Stimulated activated CD8-positive, alpha-beta memory T cell treated with anti-CD3 and anti-CD28 coated beads, Interleukin-12 subunit alpha, Interleukin-12 subunit beta, amount 100 ng/mL, for 1 hour (primary cell): ENCODE measurements at regions not wholly inside any gene's neighbourhood (a gene's known extent, or its start where the extent isn't known, plus 50 kb on each side); places are given as distances from the start of the nearest gene placed in this dataset.

Source experiments
- DNase-seq: peaks from one replicate; pipeline ENCODE4 v3.0.0-alpha.2; 2020; ENCODE audit warnings: low read depth

GRCh38 chr5:174159327-174160114 is 114.0 kb downstream of the NSG2 start:
- no peak for DNase-seq

DNA sequence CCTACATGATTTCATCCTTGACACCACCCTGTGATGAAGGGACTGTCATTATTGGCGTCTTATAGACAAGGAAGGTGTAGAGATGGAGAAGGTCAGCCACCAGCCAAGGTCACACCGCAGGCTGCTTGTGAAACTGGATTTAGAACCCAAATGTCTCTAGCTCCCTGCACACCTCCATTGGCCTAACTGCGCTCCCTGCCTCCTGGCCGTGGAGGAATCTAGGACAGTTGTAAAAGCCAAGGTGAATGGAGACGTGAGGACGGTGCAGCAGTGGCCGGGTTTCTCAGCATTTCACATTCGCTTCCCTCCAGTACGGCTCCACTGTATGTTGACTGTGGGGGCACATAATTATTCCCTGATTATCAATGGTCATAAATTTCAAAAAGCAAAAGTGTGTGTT is 119.9 kb downstream of the NSG2 start:
- DNase-seq = no peak

GRCh38 chr5:174166231-174167079 is 120.9 kb downstream of the NSG2 start:
- DNase-seq = no peak

- no peak for DNase-seq
These were observed 121.8 kb downstream of the NSG2 start for GRCh38 chr5:174167080-174167910.

DNA sequence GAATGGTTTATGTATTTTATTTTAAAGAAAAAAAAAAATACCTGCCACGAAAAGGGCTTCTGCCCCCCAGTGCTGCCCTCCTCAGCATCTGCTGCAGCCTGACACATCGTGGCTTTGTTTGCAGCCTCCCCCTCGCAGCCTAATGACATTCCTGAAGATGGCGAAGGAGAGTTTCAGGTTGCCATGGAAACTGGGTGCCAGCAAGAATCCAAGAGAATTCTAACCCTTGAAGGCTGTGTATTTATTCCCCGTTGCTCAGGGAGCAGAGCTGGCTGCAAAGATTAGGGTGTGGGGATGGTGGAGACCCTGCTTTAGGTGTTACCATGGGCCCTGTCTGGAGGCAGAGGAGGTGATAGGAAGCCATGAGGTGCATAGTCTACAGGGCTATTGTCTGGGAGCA is 126.6 kb downstream of the NSG2 start:
- DNase-seq = no peak

- no peak for DNase-seq
These were observed 127.1 kb downstream of the NSG2 start for GRCh38 chr5:174172566-174172965.

DNA sequence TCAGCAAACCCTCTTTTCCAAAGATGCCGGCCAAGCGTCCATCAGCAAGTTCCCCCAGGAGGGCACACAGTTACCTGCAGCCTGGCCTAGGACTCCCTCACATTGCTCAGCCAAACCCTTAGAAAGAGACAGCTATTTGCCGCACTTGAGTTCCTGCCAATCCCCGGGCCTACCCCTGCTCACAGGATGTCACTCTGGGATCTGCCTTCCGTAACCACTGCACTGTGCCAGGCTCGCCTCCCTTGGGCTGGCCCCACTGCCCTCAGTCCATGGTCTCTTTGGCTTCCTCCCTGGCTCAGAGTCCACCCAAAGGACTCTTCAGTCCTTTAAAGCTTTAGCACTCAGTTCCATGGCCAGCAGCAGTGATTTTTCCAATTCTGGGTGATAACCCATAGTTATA is 128.3 kb downstream of the NSG2 start:
- no peak for DNase-seq

DNA sequence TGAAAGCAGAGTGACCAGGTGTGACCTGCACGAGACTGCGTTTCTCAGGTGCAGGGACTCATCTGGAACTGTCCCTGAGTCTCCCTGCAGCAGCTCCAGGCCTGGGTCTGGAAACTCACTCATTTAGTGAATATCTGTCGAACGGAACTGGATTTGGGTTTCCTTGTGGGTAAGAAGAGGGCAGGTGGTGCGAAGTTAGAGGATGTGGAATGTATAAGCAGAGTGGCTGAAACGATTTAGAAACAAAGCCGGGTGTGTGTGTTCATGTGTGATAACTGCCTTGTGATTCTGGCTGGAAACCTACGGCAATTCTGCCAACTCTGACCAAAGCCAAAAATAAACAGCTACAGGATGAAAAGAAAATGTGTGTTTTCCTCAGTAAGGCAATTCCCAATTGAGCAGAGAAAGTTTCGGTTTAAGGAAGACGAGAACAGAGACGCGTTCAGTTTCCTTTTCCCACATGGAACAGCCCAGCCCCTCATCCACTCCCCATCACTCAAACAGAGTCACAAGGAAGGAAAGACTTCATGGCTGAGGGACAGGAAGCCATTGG is 130.3 kb downstream of the NSG2 start:
- DNase-seq = no peak

- no peak for DNase-seq
These were observed 131.0 kb downstream of the NSG2 start for GRCh38 chr5:174176511-174176910.

DNA sequence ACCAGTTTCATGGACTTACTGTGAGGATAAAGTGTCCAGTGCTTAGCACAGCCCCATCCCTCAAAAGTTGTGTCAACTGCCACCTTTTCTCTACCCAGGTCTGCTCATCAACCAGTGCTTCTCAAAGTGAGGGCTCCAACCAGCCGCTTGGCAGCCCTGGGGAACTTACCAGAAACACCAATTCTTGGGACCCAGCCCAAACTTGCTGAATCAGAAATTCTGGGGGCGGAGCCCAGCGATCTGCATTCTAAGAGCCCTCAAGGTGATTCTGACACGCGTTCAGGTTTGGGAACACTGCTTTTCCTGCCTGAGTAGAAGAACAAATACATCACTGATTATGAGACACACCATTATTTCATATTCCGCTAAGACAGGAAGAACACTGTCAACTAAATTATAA is 132.0 kb downstream of the NSG2 start:
- DNase-seq = no peak

GRCh38 chr5:174177976-174178605 is 132.6 kb downstream of the NSG2 start:
- DNase-seq = no peak

- no peak for DNase-seq
These were observed 135.1 kb downstream of the NSG2 start for GRCh38 chr5:174180639-174181038.

- DNase-seq = no peak
These were observed 136.6 kb downstream of the NSG2 start for GRCh38 chr5:174182111-174182510.

GRCh38 chr5:174183701-174184100 is 138.2 kb downstream of the NSG2 start:
- no peak for DNase-seq

DNA sequence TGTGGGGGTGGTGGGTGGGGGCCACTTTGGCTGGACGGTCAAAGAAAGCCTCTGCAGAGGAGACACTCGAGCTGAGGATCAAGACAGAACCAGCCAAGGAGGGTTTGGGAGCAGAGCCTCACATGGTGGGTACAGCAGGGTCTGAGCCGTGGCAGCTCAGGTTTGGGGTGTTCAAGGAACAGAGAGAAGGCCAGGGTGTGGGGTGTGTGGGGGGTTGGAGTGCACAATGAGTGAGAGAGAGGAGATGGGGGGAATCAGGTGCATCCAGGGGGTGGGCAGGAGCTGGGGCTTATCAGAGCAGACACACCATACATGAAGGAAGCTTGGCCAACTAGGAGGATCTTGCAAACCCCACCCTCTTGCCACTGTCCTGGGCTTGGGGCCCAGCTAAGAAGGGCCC is 140.0 kb downstream of the NSG2 start:
- DNase-seq = no peak

- DNase-seq = no peak
These were observed 140.7 kb downstream of the NSG2 start for GRCh38 chr5:174186096-174186695.

DNA sequence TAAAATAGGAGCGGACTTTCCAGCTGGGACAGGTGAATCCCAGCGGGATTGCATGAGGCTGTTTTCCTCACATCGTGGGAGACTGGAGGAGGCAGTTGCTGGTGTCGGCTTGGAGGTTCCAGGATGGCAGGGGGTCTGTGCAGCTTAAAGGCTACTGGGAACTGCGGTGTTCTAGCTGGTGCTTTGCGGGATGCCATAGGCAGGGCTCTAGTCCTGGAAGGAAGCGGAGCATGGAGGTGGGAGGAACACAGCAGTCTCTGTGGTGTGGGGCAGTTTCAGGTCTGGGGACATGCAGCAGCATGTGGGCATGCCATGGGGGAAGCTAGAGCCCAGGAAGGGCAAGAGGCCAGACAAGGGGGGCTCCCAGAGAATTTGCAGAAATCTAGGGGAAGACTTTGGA is 141.5 kb downstream of the NSG2 start:
- no peak for DNase-seq

- no peak for DNase-seq
These were observed 142.0 kb downstream of the NSG2 start for GRCh38 chr5:174187481-174187880.

- no peak for DNase-seq
These were observed 142.8 kb downstream of the NSG2 start for GRCh38 chr5:174188295-174188694.

DNA sequence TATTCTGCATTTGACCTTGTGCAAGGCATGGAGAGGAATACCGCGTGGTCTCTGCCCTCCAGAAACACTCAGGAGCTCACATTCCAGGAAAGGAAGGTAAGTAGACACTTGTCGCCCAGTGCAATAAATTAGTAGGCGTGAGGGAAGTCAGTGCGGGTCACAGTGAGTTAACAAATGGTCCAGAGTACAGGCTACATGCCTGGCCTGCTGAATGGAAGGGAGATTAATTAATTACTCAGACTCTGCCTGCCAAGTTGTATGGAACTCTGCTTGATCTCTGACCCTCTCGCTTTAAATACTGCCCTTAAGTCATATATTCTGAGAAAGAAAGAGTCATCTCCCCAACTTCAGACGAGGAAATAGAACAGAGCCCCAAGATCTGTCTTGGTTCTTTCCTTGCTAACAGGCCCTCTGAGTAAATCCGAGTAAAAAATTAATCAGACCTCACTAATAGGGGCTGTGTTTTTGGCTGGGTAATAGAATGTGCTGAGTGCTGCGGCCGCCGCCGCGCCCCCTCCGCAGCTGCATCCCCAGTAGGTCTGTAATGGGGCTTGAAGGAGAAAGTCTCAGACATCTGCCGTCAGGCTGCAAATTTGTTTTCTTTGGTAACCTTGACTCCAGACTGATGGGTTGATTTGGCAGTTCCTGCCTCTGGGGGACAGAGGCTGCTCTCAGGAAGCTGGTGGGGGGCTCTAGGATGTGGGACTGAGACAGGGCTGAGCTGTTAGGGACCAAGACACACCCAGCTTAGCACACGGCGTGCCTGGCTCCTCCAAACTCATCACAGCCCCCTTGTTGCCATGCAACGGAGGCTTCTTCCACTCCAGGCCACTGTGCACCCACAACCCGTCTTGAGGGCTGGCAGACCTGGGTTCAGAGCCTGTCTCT is 144.4 kb downstream of the NSG2 start:
- no peak for DNase-seq
